Gastrocnemius medialis (tissue), 4 donors: ENCODE measurements at regions not wholly inside any gene's neighbourhood (a gene's known extent, or its start where the extent isn't known, plus 50 kb on each side); places are given as distances from the start of the nearest gene placed in this dataset.

Source experiments
- ATAC-seq, 2 donors: fragments of 150-250 bp; one replicate each; pipeline ENCODE4 v1.9.1; 2016
- DNase-seq, 2 donors: peaks; one replicate each; pipeline ENCODE4 v3.0.0-alpha.2; 2019
- H3K27ac ChIP-seq, 4 donors: fragments of 200-600 bp; sonication (generic); 1 replicate in 1 of 4; 2 replicates in 3 of 4; pipeline ENCODE4 v1.5.1; 2016 to 2018; ENCODE audit warnings: mild to moderate bottlenecking in 2 of 4, moderate library complexity in 1 of 4
- H3K27me3 ChIP-seq, 3 donors: fragments of 200-600 bp; sonication (generic) in 2 of 3; 1 replicate in 1 of 3; 2 replicates in 2 of 3; pipeline versions ENCODE4 v1.5.1 to v1.6.0; 2016 to 2019; ENCODE audit warnings: mild to moderate bottlenecking in 1 of 3, moderate library complexity in 1 of 3
- H3K36me3 ChIP-seq, 2 donors: fragments of 200-600 bp; sonication (generic) in 1 of 2; one replicate each; pipeline ENCODE4 v1.5.1; 2017 to 2018
- H3K4me1 ChIP-seq, 2 donors: fragments of 200-600 bp; sonication (generic) in 1 of 2; one replicate each; pipeline ENCODE4 v1.5.1; 2016 to 2017; ENCODE audit warnings: mild to moderate bottlenecking in 2 of 2
- H3K4me3 ChIP-seq, 4 donors: fragments of 200-600 bp; sonication (generic) in 3 of 4; 1 replicate in 1 of 4; 2 replicates in 3 of 4; pipeline ENCODE4 v1.5.1; 2016 to 2019; ENCODE audit warnings: mild to moderate bottlenecking in 2 of 4
- H3K9me3 ChIP-seq, 3 donors: fragments of 200-600 bp; sonication (generic) in 2 of 3; 1 replicate in 1 of 3; 2 replicates in 2 of 3; pipeline ENCODE4 v1.5.1; 2016 to 2019
- POLR2A ChIP-seq, 2 donors: fragments of 450-650 bp; IDR thresholded peaks; one replicate each; pipeline ENCODE4 v1.6.1; 2017; ENCODE audit warnings: antibody characterized with exemption in 2 of 2, mild to moderate bottlenecking in 2 of 2, moderate library complexity in 2 of 2
- in situ Hi-C, 4 donors: fragments of 200-750 bp; cut with MboI; loops; one replicate each; pipeline versions ENCODE4 v1.15.0 to v1.8.0; 2017; ENCODE audit warnings: low sequenced_read_pairs in 4 of 4
- intact Hi-C: fragments of 100-400 bp; cut with DNase I; formaldehyde crosslinking; loops from one replicate; pipeline ENCODE4 v1.15.1; 2023; ENCODE audit warnings: low total_unique reads
- TF ChIP-seq, protein P1 (sequence below), 5 experiments: fragments of 450-650 bp in 3 of 5; fragments of 200-600 bp in 2 of 5; sonication (generic) in 2 of 5; IDR thresholded peaks in 4 of 5; conservative IDR thresholded peaks in 1 of 5; 1 replicate in 4 of 5; 2 replicates in 1 of 5; pipeline ENCODE4 v1.5.1; 2016 to 2019; ENCODE audit warnings: antibody characterized with exemption in 5 of 5, mild to moderate bottlenecking in 3 of 5, moderate library complexity in 3 of 5

DNA sequence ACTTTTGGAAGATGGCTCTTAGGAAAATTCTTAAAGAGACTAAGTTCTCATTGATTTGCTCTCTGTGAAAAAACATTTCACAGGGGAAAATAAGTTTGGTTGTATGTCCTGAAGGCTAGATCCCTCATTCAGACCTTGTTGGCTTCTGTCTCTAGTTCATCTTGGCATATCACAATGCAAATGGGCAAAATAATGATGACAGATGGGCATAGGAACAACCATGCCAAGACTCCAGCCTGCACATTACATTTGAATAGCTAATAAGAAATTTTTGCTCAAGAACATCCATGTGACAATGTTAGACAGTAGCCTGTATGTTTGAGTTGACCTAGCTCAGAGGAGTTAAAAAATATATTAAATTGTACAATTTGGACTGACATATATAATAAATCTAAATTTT, 292.9 kb downstream of the PLA2G4A start:
- intact Hi-C loops: no loop called here
- Histone ChIP-seq H3K27me3 (no peaks in the 10 kb centered on the region), H3K9me3 (no peaks in the 10 kb centered on the region), H3K4me3 (no peak overlapping the region), H3K27ac (no peak overlapping the region), H3K4me1 (no peaks in the 10 kb centered on the region), H3K36me3 (no peaks in the 10 kb centered on the region)
- DNase-seq: no peak
- no peak for TF ChIP-seq POLR2A (IDR thresholded peaks at IDR 0.05)
- TF ChIP-seq, protein P1, sequence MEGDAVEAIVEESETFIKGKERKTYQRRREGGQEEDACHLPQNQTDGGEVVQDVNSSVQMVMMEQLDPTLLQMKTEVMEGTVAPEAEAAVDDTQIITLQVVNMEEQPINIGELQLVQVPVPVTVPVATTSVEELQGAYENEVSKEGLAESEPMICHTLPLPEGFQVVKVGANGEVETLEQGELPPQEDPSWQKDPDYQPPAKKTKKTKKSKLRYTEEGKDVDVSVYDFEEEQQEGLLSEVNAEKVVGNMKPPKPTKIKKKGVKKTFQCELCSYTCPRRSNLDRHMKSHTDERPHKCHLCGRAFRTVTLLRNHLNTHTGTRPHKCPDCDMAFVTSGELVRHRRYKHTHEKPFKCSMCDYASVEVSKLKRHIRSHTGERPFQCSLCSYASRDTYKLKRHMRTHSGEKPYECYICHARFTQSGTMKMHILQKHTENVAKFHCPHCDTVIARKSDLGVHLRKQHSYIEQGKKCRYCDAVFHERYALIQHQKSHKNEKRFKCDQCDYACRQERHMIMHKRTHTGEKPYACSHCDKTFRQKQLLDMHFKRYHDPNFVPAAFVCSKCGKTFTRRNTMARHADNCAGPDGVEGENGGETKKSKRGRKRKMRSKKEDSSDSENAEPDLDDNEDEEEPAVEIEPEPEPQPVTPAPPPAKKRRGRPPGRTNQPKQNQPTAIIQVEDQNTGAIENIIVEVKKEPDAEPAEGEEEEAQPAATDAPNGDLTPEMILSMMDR (IDR thresholded peaks at IDR 0.05 in 4 of 5, conservative IDR thresholded peaks at IDR 0.05 in 1 of 5): no peak
- in situ Hi-C loops: no loop called here
- no peak for ATAC-seq

GRCh38 chr1:187122566-187122965, 293.8 kb downstream of the PLA2G4A start:
- DNase-seq: no peak
- intact Hi-C loops (no loop called here), in situ Hi-C loops (no loop called here)
- no peak overlapping the region for H3K4me3 ChIP-seq
- no peak for ATAC-seq
- no peaks in the 10 kb centered on the region for H3K4me1 ChIP-seq
- TF ChIP-seq, protein P1 (IDR thresholded peaks at IDR 0.05 in 4 of 5, conservative IDR thresholded peaks at IDR 0.05 in 1 of 5): no peak
- no peak for TF ChIP-seq POLR2A (IDR thresholded peaks at IDR 0.05)
- no peaks in the 10 kb centered on the region for H3K27me3 ChIP-seq
- no peaks in the 10 kb centered on the region for H3K36me3 ChIP-seq
- H3K27ac ChIP-seq: no peak overlapping the region
- no peaks in the 10 kb centered on the region for H3K9me3 ChIP-seq

DNA sequence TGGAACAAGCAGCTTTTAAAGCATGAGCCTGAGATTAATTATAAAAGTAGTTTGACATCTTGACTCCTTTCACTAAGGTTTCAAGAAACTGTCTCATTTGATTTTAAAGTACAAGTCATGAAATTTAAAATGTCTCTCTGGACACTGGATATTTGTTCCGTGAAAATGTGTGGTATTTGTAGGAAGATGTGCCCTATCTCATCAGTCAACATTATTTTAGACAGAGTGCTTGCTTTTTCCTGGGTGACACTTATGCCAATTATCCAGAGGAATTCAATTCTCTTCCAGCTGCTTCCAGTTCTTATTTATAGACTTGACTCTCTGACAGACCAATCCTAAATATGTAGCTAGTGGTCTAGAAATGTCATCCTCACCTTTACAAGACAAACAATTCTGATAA, 300.4 kb downstream of the PLA2G4A start:
- Histone ChIP-seq H3K9me3 (no peaks in the 10 kb centered on the region), H3K27ac (no peak overlapping the region), H3K36me3 (no peaks in the 10 kb centered on the region), H3K4me3 (no peak overlapping the region), H3K27me3 (no peaks in the 10 kb centered on the region), H3K4me1 (no peaks in the 10 kb centered on the region)
- TF ChIP-seq, protein P1 (IDR thresholded peaks at IDR 0.05 in 4 of 5, conservative IDR thresholded peaks at IDR 0.05 in 1 of 5): no peak
- DNase-seq (no peak), ATAC-seq (no peak)
- intact Hi-C loops: no loop called here
- in situ Hi-C loops: no loop called here

- Histone ChIP-seq H3K4me3 (no peak overlapping the region), H3K36me3 (no peaks in the 10 kb centered on the region), H3K4me1 (no peaks in the 10 kb centered on the region), H3K27me3 (no peaks in the 10 kb centered on the region), H3K27ac (no peak overlapping the region), H3K9me3 (no peaks in the 10 kb centered on the region)
- ATAC-seq (no peak), DNase-seq (no peak)
- in situ Hi-C loops: no loop called here
- TF ChIP-seq, protein P1 (IDR thresholded peaks at IDR 0.05 in 4 of 5, conservative IDR thresholded peaks at IDR 0.05 in 1 of 5): no peak
- TF ChIP-seq POLR2A (IDR thresholded peaks at IDR 0.05): no peak
- intact Hi-C loops: no loop called here
These were observed 315.0 kb downstream of the PLA2G4A start for GRCh38 chr1:187143783-187144182.

- no peaks in the 10 kb centered on the region for H3K9me3 ChIP-seq
- TF ChIP-seq POLR2A (IDR thresholded peaks at IDR 0.05): no peak
- TF ChIP-seq, protein P1 (IDR thresholded peaks at IDR 0.05 in 4 of 5, conservative IDR thresholded peaks at IDR 0.05 in 1 of 5): no peak
- no peak overlapping the region for H3K4me3 ChIP-seq
- ATAC-seq (no peak), DNase-seq (no peak)
- intact Hi-C loops (no loop called here), in situ Hi-C loops (no loop called here)
- H3K27ac ChIP-seq: no peak overlapping the region
- no peaks in the 10 kb centered on the region for H3K36me3 ChIP-seq
- no peaks in the 10 kb centered on the region for H3K4me1 ChIP-seq
- no peaks in the 10 kb centered on the region for H3K27me3 ChIP-seq
These were observed 317.6 kb downstream of the PLA2G4A start for GRCh38 chr1:187146388-187146787.
